HL-60 (cell line): ENCODE measurements at regions not wholly inside any gene's neighbourhood (a gene's known extent, or its start where the extent isn't known, plus 50 kb on each side); places are given as distances from the start of the nearest gene placed in this dataset.

Experiments
- DNase-seq, 2 experiments: peaks; one replicate each; pipeline ENCODE4 v3.0.0-alpha.2; 2010 to 2020; ENCODE audit warnings: low read depth in 1 of 2, low spot score in 1 of 2
- H3K27ac ChIP-seq: fragments of 250-450 bp; sonication (Bioruptor Pico); replicated peaks from 2 replicates; pipeline ENCODE4 v1.5.1; 2020; ENCODE audit warnings: mild to moderate bottlenecking, moderate library complexity
- H3K27me3 ChIP-seq: fragments of 250-450 bp; sonication (Bioruptor Pico); 2 replicates; pipeline ENCODE4 v1.5.1; 2021; ENCODE audit warnings: mild to moderate bottlenecking, moderate library complexity; ENCODE audit not compliant: insufficient read depth, poor library complexity, severe bottlenecking
- H3K4me3 ChIP-seq: replicated peaks from 2 replicates; pipeline ENCODE4 v1.5.1; 2011; ENCODE audit warnings: mild to moderate bottlenecking, control low read depth, low read length; ENCODE audit not compliant: insufficient read depth
- CTCF ChIP-seq: IDR thresholded peaks from one replicate; pipeline ENCODE4 v1.5.1; 2011; ENCODE audit warnings: low read length, control low read depth, inconsistent platforms; ENCODE audit not compliant: insufficient read depth
- GABPA ChIP-seq: IDR thresholded peaks from 2 replicates; pipeline ENCODE4 v1.6.1; 2012; ENCODE audit warnings: low read depth
- POLR2AphosphoS5 ChIP-seq: IDR thresholded peaks from 2 replicates; pipeline ENCODE4 v1.6.1; 2012; ENCODE audit warnings: low read depth
- REST ChIP-seq: IDR thresholded peaks from 2 replicates; pipeline ENCODE4 v1.6.1; 2012; ENCODE audit warnings: low read depth; ENCODE audit not compliant: insufficient replicate concordance
- SPI1 ChIP-seq: IDR thresholded peaks from 2 replicates; pipeline ENCODE4 v1.6.1; 2012; ENCODE audit warnings: low read depth, mild to moderate bottlenecking, borderline replicate concordance

- Histone ChIP-seq H3K27ac (no peak overlapping the region), H3K27me3 (no peaks in the 10 kb centered on the region), H3K4me3 (no peak overlapping the region)
- DNase-seq = no peak
- no peak for TF ChIP-seq CTCF
- TF ChIP-seq SPI1 = no peak
- no peak for TF ChIP-seq POLR2AphosphoS5
- no peak for TF ChIP-seq REST
- no peak for TF ChIP-seq GABPA
Observed at GRCh38 chr4:3683077-3683743, 83.0 kb upstream of the ADRA2C start.

GRCh38 chr4:3682236-3683076, 83.7 kb upstream of the ADRA2C start:
- TF ChIP-seq GABPA (no peak), SPI1 (no peak), REST (no peak), CTCF (no peak), POLR2AphosphoS5 (no peak)
- no peaks in the 10 kb centered on the region for H3K27me3 ChIP-seq
- H3K4me3 ChIP-seq = no peak overlapping the region
- no peak overlapping the region for H3K27ac ChIP-seq
- no peak for DNase-seq

- H3K27ac ChIP-seq = no peak overlapping the region
- no peak for TF ChIP-seq POLR2AphosphoS5
- TF ChIP-seq SPI1 = no peak
- TF ChIP-seq REST = no peak
- TF ChIP-seq GABPA = no peak
- no peak for TF ChIP-seq CTCF
- H3K4me3 ChIP-seq = no peak overlapping the region
- H3K27me3 ChIP-seq = no peaks in the 10 kb centered on the region
- no peak for DNase-seq
Observed at GRCh38 chr4:3681191-3681590, 85.0 kb upstream of the ADRA2C start.
